Glutamatergic neuron (in vitro differentiated cells): ENCODE measurements at regions not wholly inside any gene's neighbourhood (a gene's known extent, or its start where the extent isn't known, plus 50 kb on each side); places are given as distances from the start of the nearest gene placed in this dataset.

Experiments
- DNase-seq: peaks from one replicate; pipeline ENCODE4 v3.0.0; 2022
- H3K27ac Mint-ChIP-seq: one replicate; pipeline ENCODE4 v1.8.0; 2020; ENCODE audit warnings: mild to moderate bottlenecking, mixed read lengths, inconsistent platforms; ENCODE audit not compliant: unreplicated experiment
- H3K27me3 Mint-ChIP-seq: one replicate; pipeline ENCODE4 v1.8.0; 2020; ENCODE audit warnings: mild to moderate bottlenecking, moderate library complexity, mixed read lengths, inconsistent platforms; ENCODE audit not compliant: unreplicated experiment
- H3K36me3 Mint-ChIP-seq: one replicate; pipeline ENCODE4 v1.8.0; 2020; ENCODE audit warnings: mild to moderate bottlenecking, mixed read lengths, inconsistent platforms; ENCODE audit not compliant: unreplicated experiment
- H3K4me1 Mint-ChIP-seq: one replicate; pipeline ENCODE4 v1.8.0; 2020; ENCODE audit warnings: mild to moderate bottlenecking, low read depth, mixed read lengths, inconsistent platforms; ENCODE audit not compliant: unreplicated experiment
- H3K4me3 Mint-ChIP-seq: one replicate; pipeline ENCODE4 v1.8.0; 2020; ENCODE audit warnings: mild to moderate bottlenecking, mixed read lengths, inconsistent platforms; ENCODE audit not compliant: unreplicated experiment
- H3K9me3 Mint-ChIP-seq: one replicate; pipeline ENCODE4 v1.8.0; 2020; ENCODE audit warnings: mild to moderate bottlenecking, moderate library complexity, mixed read lengths, inconsistent platforms; ENCODE audit not compliant: unreplicated experiment
- CTCF ChIP-seq: fragments of 200-600 bp; sonication (generic); IDR thresholded peaks from one replicate; pipeline ENCODE4 v1.5.0; 2021; ENCODE audit not compliant: partially characterized antibody, unreplicated experiment

GRCh38 chr2:238772635-238773297 lies 75.1 kb upstream of the TWIST2 start:
- DNase-seq: no peak
- no peaks in the 10 kb centered on the region for H3K36me3 Mint-ChIP-seq
- peaks cover 6% of the 10 kb centered on the region for H3K27me3 Mint-ChIP-seq
- no peak for TF ChIP-seq CTCF
- no peak overlapping the region for H3K4me3 Mint-ChIP-seq
- no peak overlapping the region for H3K27ac Mint-ChIP-seq
- H3K9me3 Mint-ChIP-seq: peaks cover 8% of the 10 kb centered on the region
- H3K4me1 Mint-ChIP-seq: peaks cover 11% of the 10 kb centered on the region

- Mint-ChIP-seq H3K36me3 (no peaks in the 10 kb centered on the region), H3K4me1 (peaks cover 11% of the 10 kb centered on the region), H3K9me3 (peaks cover 8% of the 10 kb centered on the region), H3K27ac (no peak overlapping the region), H3K4me3 (no peak overlapping the region), H3K27me3 (peaks cover 6% of the 10 kb centered on the region)
- DNase-seq: no peak
- no peak for TF ChIP-seq CTCF
Measured at GRCh38 chr2:238773472-238773871, 74.4 kb upstream of the TWIST2 start.

- Mint-ChIP-seq H3K4me1 (peaks cover 11% of the 10 kb centered on the region), H3K9me3 (peaks cover 8% of the 10 kb centered on the region), H3K36me3 (no peaks in the 10 kb centered on the region), H3K4me3 (no peak overlapping the region), H3K27ac (no peak overlapping the region), H3K27me3 (peaks cover 5% of the 10 kb centered on the region)
- no peak for DNase-seq
- no peak for TF ChIP-seq CTCF
Measured at GRCh38 chr2:238774071-238774470, 73.8 kb upstream of the TWIST2 start.

- Mint-ChIP-seq H3K4me1 (peaks cover 11% of the 10 kb centered on the region), H3K4me3 (no peak overlapping the region), H3K27me3 (peaks cover 6% of the 10 kb centered on the region), H3K9me3 (peaks cover 8% of the 10 kb centered on the region), H3K36me3 (no peaks in the 10 kb centered on the region), H3K27ac (no peak overlapping the region)
- no peak for DNase-seq
- TF ChIP-seq CTCF: no peak
Measured at GRCh38 chr2:238774980-238775509, 72.8 kb upstream of the TWIST2 start.

GRCh38 chr2:238775591-238775990 lies 72.3 kb upstream of the TWIST2 start:
- H3K4me1 Mint-ChIP-seq: peaks cover 11% of the 10 kb centered on the region
- H3K27ac Mint-ChIP-seq: no peak overlapping the region
- peaks cover 2% of the 10 kb centered on the region for H3K36me3 Mint-ChIP-seq
- peaks cover 8% of the 10 kb centered on the region for H3K9me3 Mint-ChIP-seq
- peaks cover 6% of the 10 kb centered on the region for H3K27me3 Mint-ChIP-seq
- TF ChIP-seq CTCF: no peak
- no peak overlapping the region for H3K4me3 Mint-ChIP-seq
- DNase-seq: no peak
